ENCODE measurements at regions not wholly inside any gene's neighbourhood (a gene's known extent, or its start where the extent isn't known, plus 50 kb on each side); places are given as distances from the start of the nearest gene placed in this dataset.

DNA sequence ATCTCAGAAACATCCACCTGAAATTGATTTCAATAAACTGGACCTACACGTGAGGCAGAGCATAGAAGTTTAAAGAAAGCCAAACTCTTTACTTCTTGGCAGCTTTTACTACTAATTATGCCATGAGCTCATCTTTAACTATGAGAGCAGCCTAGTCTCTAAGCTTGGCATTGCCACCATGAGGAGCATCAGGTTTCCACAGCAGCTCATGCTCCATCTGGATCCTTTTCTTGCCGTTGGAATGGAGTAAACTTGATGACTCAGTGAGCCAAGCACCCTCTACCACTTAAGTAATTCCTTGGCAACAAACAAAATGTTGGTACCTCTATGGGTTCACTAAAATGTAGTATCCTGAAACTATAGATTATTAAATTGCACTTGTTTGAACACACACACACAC lies 583.2 kb downstream of the EPHA3 start:
- TF ChIP-seq, protein P1, sequence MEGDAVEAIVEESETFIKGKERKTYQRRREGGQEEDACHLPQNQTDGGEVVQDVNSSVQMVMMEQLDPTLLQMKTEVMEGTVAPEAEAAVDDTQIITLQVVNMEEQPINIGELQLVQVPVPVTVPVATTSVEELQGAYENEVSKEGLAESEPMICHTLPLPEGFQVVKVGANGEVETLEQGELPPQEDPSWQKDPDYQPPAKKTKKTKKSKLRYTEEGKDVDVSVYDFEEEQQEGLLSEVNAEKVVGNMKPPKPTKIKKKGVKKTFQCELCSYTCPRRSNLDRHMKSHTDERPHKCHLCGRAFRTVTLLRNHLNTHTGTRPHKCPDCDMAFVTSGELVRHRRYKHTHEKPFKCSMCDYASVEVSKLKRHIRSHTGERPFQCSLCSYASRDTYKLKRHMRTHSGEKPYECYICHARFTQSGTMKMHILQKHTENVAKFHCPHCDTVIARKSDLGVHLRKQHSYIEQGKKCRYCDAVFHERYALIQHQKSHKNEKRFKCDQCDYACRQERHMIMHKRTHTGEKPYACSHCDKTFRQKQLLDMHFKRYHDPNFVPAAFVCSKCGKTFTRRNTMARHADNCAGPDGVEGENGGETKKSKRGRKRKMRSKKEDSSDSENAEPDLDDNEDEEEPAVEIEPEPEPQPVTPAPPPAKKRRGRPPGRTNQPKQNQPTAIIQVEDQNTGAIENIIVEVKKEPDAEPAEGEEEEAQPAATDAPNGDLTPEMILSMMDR (conservative IDR thresholded peaks at IDR 0.05): no peak
- no peak for TF ChIP-seq EZH2 (IDR thresholded peaks at IDR 0.05; ENCODE audit: low read depth)
